NT2/D1 (cell line): ENCODE measurements at regions not wholly inside any gene's neighbourhood (a gene's known extent, or its start where the extent isn't known, plus 50 kb on each side); places are given as distances from the start of the nearest gene placed in this dataset.

Experiments
- DNase-seq: peaks from one replicate; pipeline ENCODE4 v3.0.0-alpha.2; 2011; ENCODE audit warnings: low read depth, low spot score
- H3K27me3 ChIP-seq: 2 replicates; pipeline ENCODE4 v1.6.0; 2011; ENCODE audit warnings: mild to moderate bottlenecking; ENCODE audit not compliant: insufficient read length, insufficient read depth
- H3K36me3 ChIP-seq: 2 replicates; pipeline ENCODE4 v1.6.1; 2011; ENCODE audit warnings: mild to moderate bottlenecking, low read length, mixed read lengths; ENCODE audit not compliant: insufficient read depth, insufficient read length
- H3K4me1 ChIP-seq: 2 replicates; pipeline ENCODE4 v1.5.1; 2011; ENCODE audit not compliant: insufficient read depth, insufficient read length
- H3K4me3 ChIP-seq: 2 replicates; pipeline ENCODE4 v1.5.1; 2011; ENCODE audit warnings: low read depth; ENCODE audit not compliant: insufficient read length
- H3K9ac ChIP-seq: 2 replicates; pipeline ENCODE4 v1.6.0; 2011; ENCODE audit warnings: low read depth; ENCODE audit not compliant: insufficient read length
- H3K9me3 ChIP-seq: 2 replicates; pipeline ENCODE4 v1.5.1; 2011; ENCODE audit warnings: mild to moderate bottlenecking, low read length; ENCODE audit not compliant: insufficient read depth
- SUZ12 ChIP-seq: IDR thresholded peaks from 2 replicates; pipeline ENCODE4 v1.6.1; 2011; ENCODE audit not compliant: insufficient read length, insufficient read depth; ENCODE audit errors: extremely low read depth
- YY1 ChIP-seq: IDR thresholded peaks from 2 replicates; pipeline ENCODE4 v1.6.1; 2011; ENCODE audit not compliant: insufficient read length, insufficient read depth
- ZNF274 ChIP-seq: IDR thresholded peaks from 2 replicates; pipeline ENCODE4 v1.6.1; 2011; ENCODE audit warnings: mild to moderate bottlenecking, low read depth, low read length

DNA sequence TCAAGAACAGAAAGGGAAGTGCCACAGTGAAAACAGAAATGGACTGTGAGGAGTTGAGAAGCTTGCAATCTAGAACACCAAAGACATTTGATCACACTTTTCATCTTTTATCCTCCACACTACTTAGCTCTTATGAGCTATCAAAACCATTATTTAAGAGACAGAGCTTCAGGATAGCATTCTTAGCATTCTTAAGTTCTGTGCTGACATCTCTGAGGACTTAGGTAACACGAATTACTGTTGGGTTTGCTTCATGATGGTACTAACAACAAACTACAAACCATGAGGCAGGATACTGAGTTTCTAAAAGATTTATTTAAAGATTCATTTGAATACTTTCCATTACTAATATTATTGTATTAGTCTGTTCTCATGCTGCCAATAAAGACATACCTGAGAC, 1038.6 kb downstream of the TUSC7 start:
- H3K4me1 ChIP-seq: no peaks in the 10 kb centered on the region
- no peaks in the 10 kb centered on the region for H3K36me3 ChIP-seq
- no peaks in the 10 kb centered on the region for H3K27me3 ChIP-seq
- H3K9me3 ChIP-seq: no peaks in the 10 kb centered on the region
- TF ChIP-seq ZNF274 (no peak), SUZ12 (no peak), YY1 (no peak)
- H3K4me3 ChIP-seq: no peak overlapping the region
- no peak for DNase-seq
- no peak overlapping the region for H3K9ac ChIP-seq

DNA sequence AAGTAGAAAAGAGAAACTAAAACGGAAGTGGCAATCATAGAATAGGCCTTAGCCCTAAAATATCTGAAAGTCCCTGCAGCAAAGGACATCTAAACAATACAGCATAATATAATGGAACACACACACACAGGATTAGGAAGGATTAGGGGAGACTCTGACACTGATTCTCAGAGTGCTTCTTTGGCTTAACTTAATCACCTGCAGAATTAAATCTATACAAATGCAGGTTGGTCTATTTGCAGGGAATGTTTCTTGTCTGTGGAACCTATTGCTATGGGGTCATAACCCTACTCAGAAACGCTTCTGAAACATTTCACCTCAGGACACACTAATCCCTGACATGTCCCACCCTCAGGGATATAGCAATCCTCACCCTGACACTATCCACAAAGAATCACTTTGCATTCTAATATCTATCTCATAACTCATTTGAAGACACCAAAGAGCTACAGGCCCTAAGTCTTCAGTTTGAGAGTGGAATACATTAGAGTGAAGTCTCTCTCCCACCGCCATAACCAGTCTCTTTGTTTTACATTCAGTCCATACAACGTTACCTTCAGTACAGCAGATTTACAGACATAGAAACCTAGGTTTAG, 1041.2 kb downstream of the TUSC7 start:
- Histone ChIP-seq H3K36me3 (no peaks in the 10 kb centered on the region), H3K4me3 (no peak overlapping the region), H3K27me3 (no peaks in the 10 kb centered on the region), H3K4me1 (no peaks in the 10 kb centered on the region), H3K9me3 (no peaks in the 10 kb centered on the region), H3K9ac (no peak overlapping the region)
- no peak for DNase-seq
- TF ChIP-seq ZNF274 (no peak), YY1 (no peak), SUZ12 (no peak)

DNA sequence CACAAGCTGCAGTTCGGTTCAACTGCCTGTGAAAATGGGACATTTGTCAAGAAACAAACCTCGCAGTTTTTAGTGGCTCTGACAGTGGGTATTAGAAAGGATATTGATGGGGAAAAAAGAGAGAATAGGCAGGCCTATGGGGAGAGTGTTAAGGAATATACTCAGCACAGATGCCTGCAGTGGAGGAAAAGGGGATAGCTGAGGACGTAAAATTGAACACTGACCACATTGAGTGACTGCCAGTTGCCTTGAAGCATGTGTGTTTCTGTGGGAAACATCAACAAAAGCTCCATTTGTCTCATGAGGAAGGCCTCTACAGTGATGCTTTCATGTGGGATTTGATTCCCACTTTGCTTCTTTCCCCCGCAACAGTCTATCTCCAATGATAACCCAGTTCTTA, 1042.1 kb downstream of the TUSC7 start:
- TF ChIP-seq SUZ12 (no peak), YY1 (no peak), ZNF274 (no peak)
- Histone ChIP-seq H3K36me3 (no peaks in the 10 kb centered on the region), H3K9ac (no peak overlapping the region), H3K4me3 (no peak overlapping the region), H3K9me3 (no peaks in the 10 kb centered on the region), H3K4me1 (no peaks in the 10 kb centered on the region), H3K27me3 (no peaks in the 10 kb centered on the region)
- no peak for DNase-seq

DNA sequence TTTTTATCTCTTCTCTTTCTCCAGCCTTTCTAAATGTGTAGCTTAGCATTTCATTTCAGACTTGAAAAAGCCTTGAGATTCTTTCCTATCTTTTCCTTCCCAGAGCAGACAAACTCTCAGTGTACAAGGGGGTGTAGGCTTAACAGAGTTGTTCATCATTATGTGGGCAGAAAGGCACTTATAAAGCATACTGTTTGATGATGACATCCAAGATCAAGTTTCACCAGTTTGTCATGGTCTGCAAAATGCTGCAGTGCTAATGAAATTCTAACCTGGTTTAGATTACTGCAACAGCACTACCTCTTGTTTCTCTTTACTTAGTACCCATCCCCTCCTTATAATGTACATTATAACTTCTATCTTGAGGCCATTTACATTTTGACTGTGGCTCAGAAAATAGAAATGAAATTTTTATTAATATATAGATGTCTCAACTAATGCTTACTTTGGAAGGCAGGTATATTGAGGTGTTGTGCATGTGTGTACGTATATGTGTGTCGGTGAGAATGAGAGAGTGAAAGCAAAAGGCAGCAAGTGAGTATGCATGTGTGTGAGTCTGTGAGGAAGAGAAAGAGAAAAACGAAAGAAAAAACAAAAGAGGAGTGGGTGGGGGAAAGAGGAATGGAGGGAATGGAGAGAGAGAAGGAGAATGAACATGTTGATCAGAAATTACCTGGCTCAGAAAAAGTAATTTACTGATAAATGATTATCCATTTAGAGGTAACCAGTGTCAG, 1043.6 kb downstream of the TUSC7 start:
- DNase-seq: no peak
- Histone ChIP-seq H3K27me3 (no peaks in the 10 kb centered on the region), H3K9me3 (no peaks in the 10 kb centered on the region), H3K9ac (no peak overlapping the region), H3K4me1 (no peaks in the 10 kb centered on the region), H3K4me3 (no peak overlapping the region), H3K36me3 (no peaks in the 10 kb centered on the region)
- no peak for TF ChIP-seq ZNF274
- no peak for TF ChIP-seq SUZ12
- no peak for TF ChIP-seq YY1

DNA sequence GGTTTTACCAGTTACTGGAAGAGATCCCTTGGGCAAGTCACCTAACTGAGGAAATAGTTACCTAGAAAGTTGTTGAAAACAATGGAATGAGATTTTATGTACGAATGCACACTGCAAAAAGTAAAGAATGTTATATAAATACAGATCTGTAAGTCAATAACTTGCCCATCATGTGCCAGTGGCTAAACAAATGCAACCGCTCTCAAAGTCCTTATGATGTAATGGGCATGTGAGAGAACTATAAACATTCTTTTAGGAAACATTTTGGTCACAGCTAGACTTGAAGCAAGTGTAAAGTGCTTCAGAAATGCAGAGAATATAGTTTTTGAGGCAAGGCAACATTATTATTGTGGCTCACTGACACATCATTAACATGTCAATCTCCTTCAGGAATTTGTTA, 1044.5 kb downstream of the TUSC7 start:
- no peak overlapping the region for H3K9ac ChIP-seq
- H3K27me3 ChIP-seq: no peaks in the 10 kb centered on the region
- H3K4me3 ChIP-seq: no peak overlapping the region
- no peak for DNase-seq
- TF ChIP-seq ZNF274 (no peak), SUZ12 (no peak), YY1 (no peak)
- no peaks in the 10 kb centered on the region for H3K4me1 ChIP-seq
- no peaks in the 10 kb centered on the region for H3K36me3 ChIP-seq
- no peaks in the 10 kb centered on the region for H3K9me3 ChIP-seq

DNA sequence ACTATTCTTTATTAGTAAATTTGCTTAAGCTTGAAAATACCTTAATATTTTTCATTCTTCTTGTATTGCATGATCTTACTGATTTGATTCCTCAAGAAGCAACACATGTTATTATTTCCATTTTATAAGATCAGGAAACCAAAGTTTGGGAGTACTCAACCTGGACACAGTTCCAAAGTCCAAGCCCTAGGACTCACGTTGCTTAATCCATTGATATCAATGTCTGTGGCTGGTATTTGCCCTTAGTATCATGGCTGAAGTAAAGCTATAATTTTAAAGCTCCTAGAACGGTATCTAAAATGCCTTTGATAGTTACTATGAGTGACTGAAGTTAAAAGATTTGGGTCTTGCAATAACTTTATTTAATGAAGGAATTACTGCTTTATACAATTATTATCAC, 1045.3 kb downstream of the TUSC7 start:
- Histone ChIP-seq H3K9ac (no peak overlapping the region), H3K4me1 (no peaks in the 10 kb centered on the region), H3K4me3 (no peak overlapping the region), H3K36me3 (no peaks in the 10 kb centered on the region), H3K9me3 (no peaks in the 10 kb centered on the region), H3K27me3 (no peaks in the 10 kb centered on the region)
- no peak for TF ChIP-seq SUZ12
- TF ChIP-seq YY1: no peak
- no peak for TF ChIP-seq ZNF274
- DNase-seq: no peak

DNA sequence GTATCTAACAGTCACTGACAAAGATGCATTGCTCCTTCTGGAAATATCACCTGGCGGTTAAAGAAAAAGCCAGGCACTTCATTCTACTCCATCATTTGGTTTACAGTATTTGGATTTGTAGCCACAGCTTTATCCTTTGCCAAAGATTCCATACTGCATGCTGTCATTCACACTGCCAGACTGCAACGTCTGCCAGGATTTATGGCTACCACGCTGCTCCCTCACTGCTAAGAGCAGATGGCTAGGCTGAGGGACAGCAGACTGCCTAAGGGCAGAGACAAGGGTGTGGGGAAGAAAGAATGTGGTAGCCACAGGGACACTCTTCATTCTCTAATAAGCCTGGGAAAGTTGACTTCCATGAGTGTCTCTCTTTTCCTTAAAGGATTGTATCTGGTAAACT, 1047.0 kb downstream of the TUSC7 start:
- H3K9ac ChIP-seq: no peak overlapping the region
- no peak overlapping the region for H3K4me3 ChIP-seq
- H3K27me3 ChIP-seq: no peaks in the 10 kb centered on the region
- no peak for DNase-seq
- TF ChIP-seq ZNF274 (no peak), SUZ12 (no peak), YY1 (no peak)
- H3K4me1 ChIP-seq: no peaks in the 10 kb centered on the region
- no peaks in the 10 kb centered on the region for H3K9me3 ChIP-seq
- H3K36me3 ChIP-seq: no peaks in the 10 kb centered on the region
